Activated B cell treated with CpG ODN at 0.5 μM for 24 hours (primary cell): ENCODE measurements at regions not wholly inside any gene's neighbourhood (a gene's known extent, or its start where the extent isn't known, plus 50 kb on each side); places are given as distances from the start of the nearest gene placed in this dataset.

Experiments used
- ATAC-seq: fragments of 200-7000 bp; cut with Tn5 transposase; one replicate; pipeline ENCODE4 v1.10.0; 2021; ENCODE audit warnings: low read depth, mild to moderate bottlenecking, moderate library complexity
- CTCF ChIA-PET: fragments of 350-600 bp; sonication (Branson Sonifier 250); formaldehyde crosslinking; loops from one replicate; lab custom pipeline; 2021; ENCODE audit warnings: antibody characterized with exemption; lab: Charles Lee
- POLR2A ChIA-PET: fragments of 350-600 bp; sonication (Branson Sonifier 250); formaldehyde crosslinking; loops from one replicate; lab custom pipeline; 2021; ENCODE audit warnings: antibody characterized with exemption; lab: Charles Lee
- DNase-seq: peaks from one replicate; pipeline ENCODE4 v3.0.0; 2022
- H3K27ac Mint-ChIP-seq: one replicate; pipeline ENCODE4 v1.8.0; 2020; ENCODE audit warnings: mixed read lengths
- H3K27me3 Mint-ChIP-seq: one replicate; pipeline ENCODE4 v1.8.0; 2021; ENCODE audit warnings: mixed read lengths
- H3K36me3 Mint-ChIP-seq: one replicate; pipeline ENCODE4 v1.8.0; 2021; ENCODE audit warnings: low read depth, mixed read lengths
- H3K4me1 Mint-ChIP-seq: one replicate; pipeline ENCODE4 v1.8.0; 2021; ENCODE audit warnings: mixed read lengths
- H3K4me3 Mint-ChIP-seq: one replicate; pipeline ENCODE4 v1.8.0; 2020; ENCODE audit warnings: mild to moderate bottlenecking, mixed read lengths
- H3K9me3 Mint-ChIP-seq: one replicate; pipeline ENCODE4 v1.8.0; 2020; ENCODE audit warnings: mixed read lengths
- CTCF ChIP-seq: fragments of 200-600 bp; IDR thresholded peaks from one replicate; pipeline ENCODE4 v1.8.0; 2022; ENCODE audit warnings: antibody characterized with exemption, mild to moderate bottlenecking
- intact Hi-C: fragments of 100-400 bp; cut with micrococcal nuclease; formaldehyde crosslinking; loops from one replicate; pipeline ENCODE4 v1.15.1; 2024

- intact Hi-C loops: no loop called here
- CTCF ChIA-PET: no interaction called here
- Mint-ChIP-seq H3K36me3 (no peaks in the 10 kb centered on the region), H3K4me3 (no peak overlapping the region), H3K27me3 (no peaks in the 10 kb centered on the region), H3K9me3 (peaks cover 6% of the 10 kb centered on the region), H3K27ac (no peak overlapping the region), H3K4me1 (no peaks in the 10 kb centered on the region)
- TF ChIP-seq CTCF: no peak
- DNase-seq (no peak), ATAC-seq (no peak)
- POLR2A ChIA-PET: interaction anchor here (0.5 kb wide), 1 partner anchor 86 kb away, joined by 8 read pairs; no protein-coding TSS in a partner anchor
Observed at GRCh38 chr13:34277936-34278335, 460.0 kb downstream of the RFC3 start.

GRCh38 chr13:34278780-34279179 is 460.8 kb downstream of the RFC3 start:
- H3K9me3 Mint-ChIP-seq: peaks cover 6% of the 10 kb centered on the region
- H3K4me1 Mint-ChIP-seq: no peaks in the 10 kb centered on the region
- intact Hi-C loops: no loop called here
- H3K27me3 Mint-ChIP-seq: no peaks in the 10 kb centered on the region
- ATAC-seq (no peak), DNase-seq (no peak)
- ChIA-PET CTCF (no interaction called here), POLR2A (no interaction called here)
- no peak overlapping the region for H3K27ac Mint-ChIP-seq
- H3K4me3 Mint-ChIP-seq: no peak overlapping the region
- H3K36me3 Mint-ChIP-seq: no peaks in the 10 kb centered on the region
- no peak for TF ChIP-seq CTCF

GRCh38 chr13:34290661-34291060 is 472.7 kb downstream of the RFC3 start:
- Mint-ChIP-seq H3K9me3 (no peaks in the 10 kb centered on the region), H3K4me3 (no peak overlapping the region), H3K36me3 (no peaks in the 10 kb centered on the region), H3K27ac (no peak overlapping the region), H3K27me3 (no peaks in the 10 kb centered on the region), H3K4me1 (no peaks in the 10 kb centered on the region)
- ATAC-seq: no peak
- intact Hi-C loops: no loop called here
- TF ChIP-seq CTCF: no peak
- no peak for DNase-seq
- ChIA-PET CTCF (no interaction called here), POLR2A (no interaction called here)

- Mint-ChIP-seq H3K36me3 (no peaks in the 10 kb centered on the region), H3K27me3 (no peaks in the 10 kb centered on the region), H3K9me3 (no peaks in the 10 kb centered on the region), H3K4me1 (no peaks in the 10 kb centered on the region), H3K27ac (no peak overlapping the region), H3K4me3 (no peak overlapping the region)
- ATAC-seq (no peak), DNase-seq (no peak)
- CTCF ChIA-PET: no interaction called here
- no peak for TF ChIP-seq CTCF
- intact Hi-C loops: no loop called here
- POLR2A ChIA-PET: no interaction called here
Observed at GRCh38 chr13:34294483-34295129, 476.7 kb downstream of the RFC3 start.

- POLR2A ChIA-PET: no interaction called here
- Mint-ChIP-seq H3K9me3 (peaks cover 4% of the 10 kb centered on the region), H3K4me1 (no peaks in the 10 kb centered on the region), H3K36me3 (no peaks in the 10 kb centered on the region), H3K27ac (no peak overlapping the region), H3K27me3 (no peaks in the 10 kb centered on the region), H3K4me3 (no peak overlapping the region)
- CTCF ChIA-PET: no interaction called here
- no peak for TF ChIP-seq CTCF
- no peak for DNase-seq
- ATAC-seq: no peak
- intact Hi-C loops: no loop called here
Observed at GRCh38 chr13:34300559-34300958, 482.6 kb downstream of the RFC3 start.
